ENCODE measurements at regions not wholly inside any gene's neighbourhood (a gene's known extent, or its start where the extent isn't known, plus 50 kb on each side); places are given as distances from the start of the nearest gene placed in this dataset.

DNA sequence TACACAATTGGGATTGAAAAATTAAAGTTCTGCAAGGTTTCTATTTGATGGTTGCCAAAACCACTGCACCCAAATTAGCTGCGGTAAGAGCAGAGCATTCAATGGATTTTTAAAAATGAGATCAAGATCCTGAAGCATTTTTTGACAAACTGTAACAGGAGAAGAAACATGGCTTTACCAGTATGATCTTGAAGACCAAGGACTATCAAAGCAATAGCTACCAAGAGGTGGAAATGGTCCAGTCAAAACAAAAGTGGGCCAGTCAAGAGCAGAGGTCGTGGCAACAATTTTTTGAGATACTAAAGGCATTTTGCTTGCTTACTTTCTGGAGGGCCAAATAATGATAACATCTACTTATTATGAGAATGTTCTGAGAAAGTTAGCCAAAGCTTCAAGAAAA lies 186.8 kb downstream of the RDH14 start:
- no peak for DNase-seq

DNA sequence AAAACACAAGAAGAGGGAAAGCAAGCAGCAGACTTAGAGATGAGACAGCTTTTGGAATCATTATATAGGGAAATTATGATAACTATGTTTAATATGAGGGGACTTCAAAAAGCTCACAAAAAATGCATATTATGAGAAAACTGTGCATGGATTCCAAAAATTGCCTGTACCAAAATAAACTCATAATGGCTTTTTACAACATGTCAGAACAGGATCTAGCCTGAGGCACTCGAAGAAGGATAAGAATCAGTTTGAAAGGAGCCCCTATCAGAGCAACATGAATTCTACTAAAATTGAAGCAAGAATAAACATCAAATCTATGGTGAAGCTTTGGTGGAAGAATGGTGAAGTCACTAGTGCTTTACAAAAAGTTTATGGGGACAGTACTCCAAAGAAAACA lies 187.4 kb downstream of the RDH14 start:
- no peak for DNase-seq

GRCh38 chr2:18372641-18373040 lies 187.8 kb downstream of the RDH14 start:
- no peak for DNase-seq

GRCh38 chr2:18369760-18370159 lies 190.7 kb downstream of the RDH14 start:
- no peak for DNase-seq

DNA sequence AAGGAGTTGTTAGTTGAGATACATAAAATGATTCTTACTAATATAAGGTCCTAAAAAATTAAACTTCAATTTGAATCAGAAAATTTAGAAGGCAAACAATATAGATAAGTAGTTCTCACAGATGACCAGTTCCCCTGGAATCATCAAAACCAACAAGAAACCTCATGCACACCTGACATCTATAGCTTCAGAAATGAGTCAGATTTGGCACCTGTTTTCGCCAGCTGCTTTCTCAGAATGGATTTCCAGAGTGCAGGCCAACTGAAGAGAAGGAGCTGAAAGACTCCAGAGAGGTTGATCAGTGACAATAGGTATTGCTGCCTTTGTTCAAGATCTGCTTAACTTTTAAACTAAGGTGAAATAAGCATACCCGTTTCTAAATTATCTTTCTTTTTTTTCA lies 192.4 kb downstream of the RDH14 start:
- no peak for DNase-seq

- no peak for DNase-seq
These were observed 195.1 kb downstream of the RDH14 start for GRCh38 chr2:18365342-18365741.

DNA sequence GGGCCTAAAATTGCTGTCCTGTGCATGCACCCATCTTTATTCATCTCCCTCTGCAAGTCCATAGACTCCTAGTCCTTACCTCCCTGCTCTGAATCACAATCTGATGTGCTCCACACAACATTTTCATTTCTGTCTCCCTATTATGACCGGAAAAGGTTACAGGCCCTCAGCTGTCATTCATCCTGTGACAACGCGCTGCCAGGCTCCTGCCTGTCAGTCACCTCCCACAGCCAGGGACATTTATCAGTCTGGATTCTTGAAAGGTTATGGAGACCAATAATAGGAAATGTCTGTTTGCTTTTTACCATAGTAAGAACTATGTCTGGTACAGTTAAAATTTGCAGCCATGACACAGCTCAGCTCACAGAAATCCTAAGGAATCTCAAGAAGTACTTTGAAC lies 197.1 kb downstream of the RDH14 start:
- no peak for DNase-seq

DNA sequence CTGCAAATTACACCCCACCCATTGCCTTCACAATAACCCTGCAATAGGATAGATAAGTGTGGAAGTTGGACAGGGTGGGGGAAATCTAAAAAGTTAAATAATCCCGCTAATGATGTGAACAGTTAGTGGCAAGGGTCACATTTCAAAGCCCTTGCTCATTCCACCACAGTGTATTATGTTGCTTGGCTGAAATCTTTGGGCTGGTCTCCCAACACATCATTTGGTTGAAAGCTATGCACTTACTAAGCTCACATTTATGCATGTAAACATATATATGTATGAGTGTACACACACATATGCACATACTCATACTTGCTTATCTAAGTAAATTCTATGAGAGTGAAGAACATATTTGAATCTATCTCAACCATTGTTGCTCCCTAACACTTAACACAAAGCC lies 197.8 kb downstream of the RDH14 start:
- no peak for DNase-seq

DNA sequence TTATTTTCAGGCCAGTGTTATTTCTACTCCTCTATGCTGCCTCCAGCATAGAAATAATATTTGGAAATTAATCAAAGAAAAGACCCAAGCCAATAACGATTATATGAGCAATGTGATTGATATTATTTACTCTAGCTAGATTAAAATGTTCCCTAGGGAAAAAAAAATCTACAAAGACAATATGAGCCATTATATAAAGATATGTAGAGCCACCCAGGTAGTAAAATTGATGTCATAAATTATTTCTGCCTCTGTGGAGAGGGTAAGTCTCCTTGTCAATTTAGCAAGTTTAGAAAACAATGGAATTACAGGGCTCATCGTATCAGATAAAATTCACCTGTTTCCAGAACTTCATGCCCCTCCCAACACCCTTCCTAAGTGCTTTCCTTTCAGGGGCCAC lies 202.9 kb downstream of the RDH14 start:
- no peak for DNase-seq

DNA sequence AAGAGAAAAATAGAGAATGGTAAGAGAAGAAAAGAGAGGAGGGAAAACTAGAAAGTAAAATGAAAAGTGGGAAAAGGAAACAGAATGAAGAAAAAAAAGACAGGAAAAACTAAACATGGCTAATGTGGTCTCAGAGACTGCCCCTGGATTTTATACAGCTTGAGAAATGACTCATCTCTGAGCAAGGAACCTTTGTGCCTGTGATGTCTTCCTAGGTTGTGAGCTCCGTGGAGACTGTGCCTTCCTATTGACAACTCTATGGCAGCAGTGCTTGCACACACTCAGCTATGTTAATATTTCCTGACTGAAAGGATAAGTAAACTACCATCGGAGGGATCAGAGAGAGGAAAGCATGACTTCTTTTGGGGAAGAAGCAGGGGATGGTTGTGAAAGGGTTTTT lies 203.8 kb downstream of the RDH14 start:
- no peak for DNase-seq

DNA sequence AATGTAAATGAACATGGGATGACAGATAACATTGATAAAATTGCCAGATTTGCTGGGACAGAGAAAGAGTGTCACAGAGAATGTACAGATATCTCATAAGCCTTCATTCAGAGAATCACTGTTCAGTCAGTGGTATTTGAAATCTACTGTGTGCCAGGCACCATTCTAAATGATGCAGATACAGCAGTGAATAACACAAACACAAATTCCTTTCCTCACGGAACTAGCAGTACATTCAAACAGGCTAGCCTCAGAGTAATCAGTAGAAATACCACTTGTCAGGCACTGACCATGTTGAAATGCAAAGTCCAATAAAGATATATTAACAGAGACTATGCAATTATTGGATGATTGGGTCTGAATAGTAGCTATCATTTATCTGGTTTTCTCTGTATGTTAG lies 211.0 kb downstream of the RDH14 start:
- no peak for DNase-seq

GRCh38 chr2:18346874-18347273 lies 213.6 kb downstream of the RDH14 start:
- no peak for DNase-seq

DNA sequence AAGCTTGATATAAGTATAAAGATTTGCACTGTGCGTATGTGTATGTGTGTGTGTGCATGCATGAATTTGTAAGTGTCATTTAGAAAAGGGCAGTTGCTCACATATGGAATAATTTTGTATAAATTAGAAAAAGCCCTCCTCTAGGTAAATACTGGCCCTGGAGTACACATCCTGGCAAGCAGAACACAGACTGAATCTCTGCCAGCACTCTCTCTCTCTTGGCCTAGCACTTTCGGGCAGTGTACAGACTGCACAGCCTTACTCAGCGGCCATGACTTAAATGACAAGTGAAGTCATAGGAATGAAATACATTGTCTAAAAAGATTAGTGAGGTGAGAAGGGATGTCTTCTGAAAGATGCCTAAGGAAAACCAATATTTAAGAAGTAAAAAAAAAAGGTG lies 214.1 kb downstream of the RDH14 start:
- DNase-seq: no peak

- no peak for DNase-seq
These were observed 214.6 kb downstream of the RDH14 start for GRCh38 chr2:18345848-18346247.

- no peak for DNase-seq
These were observed 217.6 kb downstream of the RDH14 start for GRCh38 chr2:18342901-18343300.

DNA sequence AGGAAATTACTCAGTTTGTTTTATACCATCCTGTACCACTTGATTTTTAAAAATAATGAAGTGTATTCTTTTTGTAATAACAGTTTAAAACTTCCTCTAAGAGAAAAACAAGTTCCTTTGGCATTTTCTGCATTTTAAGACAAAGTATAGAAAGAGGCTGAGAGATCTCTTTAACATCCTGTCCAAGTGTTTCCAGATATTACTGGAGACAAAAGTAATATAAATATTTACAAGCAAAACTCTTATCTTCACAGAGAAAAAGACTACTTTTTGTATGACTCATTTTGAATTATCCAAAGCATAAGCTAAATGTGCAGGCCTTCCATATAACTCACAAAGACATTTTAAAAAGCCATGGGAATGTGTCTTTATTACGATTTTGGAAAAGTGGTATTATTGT lies 221.1 kb downstream of the RDH14 start:
- DNase-seq: no peak

GRCh38 chr2:18336975-18337374 lies 223.5 kb downstream of the RDH14 start:
- no peak for DNase-seq

DNA sequence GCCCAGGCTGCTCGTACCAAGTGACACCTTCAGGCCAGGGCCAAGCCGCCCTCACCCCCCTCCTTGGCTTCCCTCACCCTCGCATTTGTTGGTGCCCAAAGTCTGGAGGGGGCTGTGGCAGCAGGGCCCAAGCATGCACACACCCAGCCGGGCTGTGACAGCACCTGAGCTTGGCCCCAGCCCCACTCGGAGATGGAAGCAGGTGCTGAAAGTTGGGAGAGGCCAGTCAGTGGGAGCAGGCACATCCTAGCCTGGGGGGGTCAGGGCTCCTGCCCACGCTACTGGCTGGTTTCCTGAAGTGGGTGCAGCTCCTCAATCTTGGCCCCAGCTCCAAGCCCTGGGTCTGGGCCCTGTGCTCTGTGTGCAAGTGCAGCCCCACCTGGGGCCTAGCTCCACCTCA lies 228.0 kb downstream of the RDH14 start:
- DNase-seq: no peak

DNA sequence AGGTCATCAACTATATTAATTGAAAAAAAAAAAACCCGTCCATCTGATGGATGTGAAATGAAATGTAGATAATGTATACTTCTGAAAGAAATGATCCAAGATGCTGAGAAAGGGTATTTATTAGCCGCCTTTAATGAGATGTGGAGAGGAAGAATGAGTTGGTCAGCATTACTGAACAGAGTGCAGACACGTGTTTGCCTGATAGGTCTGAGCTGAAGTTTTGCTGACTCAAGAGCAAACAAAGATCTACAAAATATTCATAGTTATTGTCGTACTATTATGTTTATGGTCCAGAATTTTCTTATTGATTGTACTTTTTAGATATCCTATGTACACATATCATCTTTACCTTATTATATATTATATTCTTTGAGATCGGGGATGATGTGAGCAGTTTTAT lies 235.3 kb downstream of the RDH14 start:
- no peak for DNase-seq

- no peak for DNase-seq
These were observed 240.5 kb downstream of the RDH14 start for GRCh38 chr2:18319987-18320386.

DNA sequence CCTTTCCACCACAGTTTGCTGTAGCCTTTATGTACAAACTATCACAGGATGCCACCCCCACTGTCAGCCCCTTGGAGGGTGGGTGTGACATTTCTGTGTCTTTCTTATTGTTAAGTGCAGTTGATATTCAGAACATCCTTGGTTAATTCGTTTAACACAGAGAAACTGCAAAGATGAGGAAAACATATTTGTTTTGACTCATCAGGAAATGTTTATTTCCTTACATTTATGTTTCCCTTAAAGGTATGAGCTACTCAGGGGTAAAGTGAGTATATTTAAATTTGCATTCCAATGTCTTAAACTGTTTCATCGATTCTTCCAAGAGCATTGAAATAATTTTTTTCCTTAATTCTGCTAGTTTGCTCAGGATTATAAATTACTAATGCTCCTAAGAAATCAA lies 243.4 kb downstream of the RDH14 start:
- no peak for DNase-seq

- no peak for DNase-seq
These were observed 247.6 kb downstream of the RDH14 start for GRCh38 chr2:18312818-18313217.

DNA sequence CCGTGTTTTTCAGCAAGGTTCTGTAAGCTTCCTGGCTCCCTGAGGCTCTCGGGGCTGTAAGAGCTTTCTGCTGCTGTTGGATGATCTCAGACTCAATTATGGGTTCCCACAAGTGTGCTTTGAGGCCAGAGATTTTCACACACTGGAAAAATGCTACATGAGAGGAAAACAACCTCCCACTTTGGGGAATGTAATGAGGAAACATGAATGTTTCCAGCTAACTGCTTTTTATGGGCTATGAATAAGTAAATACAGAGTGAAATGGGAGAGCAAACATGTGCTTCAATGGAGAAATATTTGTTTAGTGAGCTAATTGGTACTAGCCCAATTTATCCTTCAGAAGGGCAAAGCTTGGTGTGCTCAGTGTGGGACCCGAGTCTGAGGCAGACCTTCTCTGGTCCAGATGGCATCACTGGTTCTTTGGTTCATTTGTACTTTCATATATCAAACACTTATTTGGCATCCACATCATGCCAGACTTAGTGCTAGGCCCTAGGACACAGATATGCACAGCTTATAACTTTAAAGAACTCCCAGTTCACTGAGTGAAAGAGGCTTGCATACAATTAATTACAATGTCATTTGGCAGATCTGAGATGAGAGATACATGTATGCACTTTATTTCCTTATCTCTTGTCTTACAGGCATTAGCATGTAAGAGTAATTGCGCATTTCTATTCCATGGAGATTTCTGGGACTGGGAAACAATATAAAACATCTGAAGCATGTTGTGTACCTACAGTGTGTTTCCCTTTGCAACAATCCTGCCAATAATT lies 248.8 kb downstream of the RDH14 start:
- DNase-seq: no peak

DNA sequence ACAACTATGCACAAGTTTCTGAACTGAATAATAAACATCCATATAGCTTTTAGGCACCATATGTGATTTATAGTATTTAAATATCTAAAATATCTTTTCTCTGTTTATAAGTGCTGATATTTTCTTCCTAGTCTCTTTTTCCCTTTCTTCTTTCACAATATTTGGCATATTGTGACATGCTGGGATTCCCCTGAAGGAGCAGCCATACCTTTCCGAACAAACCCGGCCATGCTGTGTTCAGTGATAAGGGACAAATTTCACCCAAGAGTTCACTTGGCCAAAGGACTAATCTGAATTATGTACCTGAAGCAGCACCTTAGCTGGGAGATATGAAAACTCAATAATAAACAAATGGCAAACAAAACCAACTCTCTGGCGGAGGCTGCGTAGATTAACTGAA lies 250.8 kb downstream of the RDH14 start:
- DNase-seq: no peak

DNA sequence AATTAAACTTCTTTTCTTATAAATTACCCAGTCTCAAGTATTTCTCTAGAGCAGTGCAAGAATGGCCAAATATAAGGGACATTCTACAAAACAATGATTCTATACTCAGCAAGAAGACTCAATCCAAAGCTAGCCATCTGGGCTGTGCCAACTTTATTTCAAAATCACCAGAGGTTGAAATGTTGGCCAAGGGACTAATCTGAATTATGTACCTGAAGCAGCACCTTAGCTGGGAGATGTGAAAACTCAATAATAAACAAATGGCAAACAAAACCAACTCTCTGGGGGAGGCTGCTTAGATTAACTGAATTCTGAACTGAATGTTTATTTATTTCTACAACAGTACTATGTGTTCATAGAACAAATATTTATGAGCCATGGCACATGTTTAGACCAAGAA lies 251.3 kb downstream of the RDH14 start:
- no peak for DNase-seq

- no peak for DNase-seq
These were observed 255.6 kb downstream of the RDH14 start for GRCh38 chr2:18304849-18305248.
